ENCODE measurements at regions not wholly inside any gene's neighbourhood (a gene's known extent, or its start where the extent isn't known, plus 50 kb on each side); places are given as distances from the start of the nearest gene placed in this dataset.

- no peak for ATAC-seq (ENCODE audit: low read depth)
- H4K20me1 ChIP-seq (ENCODE audit: control insufficient read depth, insufficient read depth, low read length, poor library complexity, severe bottlenecking), result no peaks in the 10 kb centered on the region
- no peak overlapping the region for H3K4me3 Mint-ChIP-seq
- intact Hi-C loops (cut with micrococcal nuclease), result no loop called here
- H3K9me3 Mint-ChIP-seq (ENCODE audit: insufficient read depth), result no peaks in the 10 kb centered on the region
- no peak overlapping the region for H3K9ac ChIP-seq (ENCODE audit: low read length)
- no peak overlapping the region for H2AFZ ChIP-seq (ENCODE audit: insufficient read depth, low read depth, low read length, poor library complexity, severe bottlenecking)
- H3K27me3 Mint-ChIP-seq, result peaks cover 16% of the 10 kb centered on the region
- H3K4me1 Mint-ChIP-seq, result no peaks in the 10 kb centered on the region
- POLR2A ChIA-PET, result no interaction called here
- TF ChIP-seq CTCF (IDR thresholded peaks at IDR 0.05), result no peak
- TF ChIP-seq EZH2 (IDR thresholded peaks at IDR 0.05; ENCODE audit: borderline replicate concordance, insufficient read depth, low read depth, low read length, poor library complexity, severe bottlenecking), result no peak
- H3K4me3 ChIP-seq (ENCODE audit: control extremely low read depth in 1 of 5, extremely low read depth in 1 of 5, insufficient read depth in 1 of 5, low read depth in 2 of 5, low read length in 4 of 5), result no peak overlapping the region
- no peaks in the 10 kb centered on the region for H3K79me2 ChIP-seq (ENCODE audit: control insufficient read depth, insufficient read depth, low read length)
- H3K27me3 ChIP-seq (replicated peaks in 1 of 4; ENCODE audit: control extremely low read depth in 1 of 4, control insufficient read depth in 3 of 4, insufficient read depth in 4 of 4, low read length in 3 of 4), result no peaks in the 10 kb centered on the region
- DNase-seq, result no peak
- no peaks in the 10 kb centered on the region for H3K36me3 ChIP-seq (replicated peaks in 1 of 2; ENCODE audit: control extremely low read depth in 1 of 2, control insufficient read depth in 1 of 2, extremely low read depth in 1 of 2, insufficient read depth in 2 of 2, low read length in 1 of 2)
- H3K4me2 ChIP-seq (replicated peaks; ENCODE audit: low read depth, low read length, poor library complexity, severe bottlenecking), result no peak overlapping the region
- H3K27ac ChIP-seq (ENCODE audit: low read length in 2 of 2), result no peak overlapping the region
- H3K9me3 ChIP-seq (ENCODE audit: control extremely low read depth in 1 of 3, control insufficient read depth in 2 of 3, insufficient read depth in 1 of 3, low read length in 2 of 3), result no peaks in the 10 kb centered on the region
- CTCF ChIA-PET, result no interaction called here
- no peaks in the 10 kb centered on the region for H3K4me1 ChIP-seq (ENCODE audit: control insufficient read depth in 2 of 2, insufficient read depth in 2 of 2, low read length in 2 of 2)
- H3K27ac Mint-ChIP-seq, result no peak overlapping the region
Observed at GRCh38 chr11:16591157-16591556, 147.3 kb upstream of the C11orf58 start.

- ChIA-PET CTCF (interaction anchor here (1.4 kb wide), 1 partner anchor 26 kb away, joined by 5 read pairs; no protein-coding TSS in a partner anchor), POLR2A (no interaction called here)
- H3K4me3 ChIP-seq (ENCODE audit: control extremely low read depth in 1 of 5, extremely low read depth in 1 of 5, insufficient read depth in 1 of 5, low read depth in 2 of 5, low read length in 4 of 5), result no peak overlapping the region
- H2AFZ ChIP-seq (ENCODE audit: insufficient read depth, low read depth, low read length, poor library complexity, severe bottlenecking), result no peak overlapping the region
- intact Hi-C loops (cut with micrococcal nuclease), result no loop called here
- H3K79me2 ChIP-seq (ENCODE audit: control insufficient read depth, insufficient read depth, low read length), result no peaks in the 10 kb centered on the region
- TF ChIP-seq EZH2 (IDR thresholded peaks at IDR 0.05; ENCODE audit: borderline replicate concordance, insufficient read depth, low read depth, low read length, poor library complexity, severe bottlenecking) (no peak), CTCF (IDR thresholded peaks at IDR 0.05) (no peak)
- no peak overlapping the region for H3K27ac ChIP-seq (ENCODE audit: low read length in 2 of 2)
- H3K9me3 ChIP-seq (ENCODE audit: control extremely low read depth in 1 of 3, control insufficient read depth in 2 of 3, insufficient read depth in 1 of 3, low read length in 2 of 3), result no peaks in the 10 kb centered on the region
- no peak overlapping the region for H3K9ac ChIP-seq (ENCODE audit: low read length)
- H3K27me3 Mint-ChIP-seq, result peaks cover 10% of the 10 kb centered on the region
- ATAC-seq (ENCODE audit: low read depth) (no peak), DNase-seq (no peak)
- no peaks in the 10 kb centered on the region for H3K9me3 Mint-ChIP-seq (ENCODE audit: insufficient read depth)
- H3K27ac Mint-ChIP-seq, result no peak overlapping the region
- no peaks in the 10 kb centered on the region for H3K27me3 ChIP-seq (replicated peaks in 1 of 4; ENCODE audit: control extremely low read depth in 1 of 4, control insufficient read depth in 3 of 4, insufficient read depth in 4 of 4, low read length in 3 of 4)
- no peak overlapping the region for H3K4me2 ChIP-seq (replicated peaks; ENCODE audit: low read depth, low read length, poor library complexity, severe bottlenecking)
- no peaks in the 10 kb centered on the region for H3K4me1 Mint-ChIP-seq
- no peaks in the 10 kb centered on the region for H4K20me1 ChIP-seq (ENCODE audit: control insufficient read depth, insufficient read depth, low read length, poor library complexity, severe bottlenecking)
- no peaks in the 10 kb centered on the region for H3K4me1 ChIP-seq (ENCODE audit: control insufficient read depth in 2 of 2, insufficient read depth in 2 of 2, low read length in 2 of 2)
- no peak overlapping the region for H3K4me3 Mint-ChIP-seq
- H3K36me3 ChIP-seq (replicated peaks in 1 of 2; ENCODE audit: control extremely low read depth in 1 of 2, control insufficient read depth in 1 of 2, extremely low read depth in 1 of 2, insufficient read depth in 2 of 2, low read length in 1 of 2), result no peaks in the 10 kb centered on the region
- WGBS (ENCODE audit: insufficient coverage), result 67% methylated on average over 1 of the region's 1 CpG
Observed at GRCh38 chr11:16587670-16588069, 150.8 kb upstream of the C11orf58 start.
